GM21576 (cell line): ENCODE measurements at regions not wholly inside any gene's neighbourhood (a gene's known extent, or its start where the extent isn't known, plus 50 kb on each side); places are given as distances from the start of the nearest gene placed in this dataset.
"Not testable (repeated sequence)": the region's sequence is repeated elsewhere in the genome, so short reads cannot be mapped to it uniquely, and the experiment has no call there.

Source experiments
- ATAC-seq: cut with Tn5 transposase; IDR thresholded peaks from one replicate; pipeline ENCODE4 v1.9.1; 2021; ENCODE audit warnings: mild to moderate bottlenecking, moderate library complexity; ENCODE audit not compliant: unreplicated experiment

- ATAC-seq: peak; percentile 100
Measured at GRCh38 chr11:104705490-104706190, 192.6 kb downstream of the CASP12 start.

GRCh38 chr11:104704888-104705287 lies 193.4 kb downstream of the CASP12 start:
- no peak for ATAC-seq

GRCh38 chr11:104704146-104704830 lies 194.0 kb downstream of the CASP12 start:
- ATAC-seq: no peak

GRCh38 chr11:104700609-104701008 lies 197.7 kb downstream of the CASP12 start:
- ATAC-seq: no peak

- no peak for ATAC-seq
Measured at GRCh38 chr11:104699981-104700380, 198.3 kb downstream of the CASP12 start.

- no peak for ATAC-seq
Measured at GRCh38 chr11:104695065-104695463, 203.2 kb downstream of the CASP12 start.

- ATAC-seq: no peak
Measured at GRCh38 chr11:104694259-104695064, 203.8 kb downstream of the CASP12 start.

- ATAC-seq: no peak
Measured at GRCh38 chr11:104692751-104693150, 205.5 kb downstream of the CASP12 start.

- no peak for ATAC-seq
Measured at GRCh38 chr11:104691129-104691528, 207.1 kb downstream of the CASP12 start.

- ATAC-seq: no peak
Measured at GRCh38 chr11:104690241-104690640, 208.0 kb downstream of the CASP12 start.

GRCh38 chr11:104688731-104689130 lies 209.5 kb downstream of the CASP12 start:
- ATAC-seq: no peak

GRCh38 chr11:104682206-104682605 lies 216.1 kb downstream of the CASP12 start:
- ATAC-seq: no peak

GRCh38 chr11:104679258-104679657 lies 219.0 kb downstream of the CASP12 start:
- ATAC-seq: no peak

- ATAC-seq: no peak
Measured at GRCh38 chr11:104678408-104678807, 219.9 kb downstream of the CASP12 start.

GRCh38 chr11:104677069-104677468 lies 221.2 kb downstream of the CASP12 start:
- ATAC-seq: not testable (repeated sequence)

- ATAC-seq: no peak
Measured at GRCh38 chr11:104672897-104673296, 225.4 kb downstream of the CASP12 start.

- no peak for ATAC-seq
Measured at GRCh38 chr11:104668797-104669463, 229.3 kb downstream of the CASP12 start.

- no peak for ATAC-seq
Measured at GRCh38 chr11:104666624-104667023, 231.6 kb downstream of the CASP12 start.

- no peak for ATAC-seq
Measured at GRCh38 chr11:104665641-104666040, 232.6 kb downstream of the CASP12 start.

GRCh38 chr11:104663190-104664140 lies 234.8 kb downstream of the CASP12 start:
- ATAC-seq: no peak
